Peyer's patch (tissue), 4 donors: ENCODE measurements at regions not wholly inside any gene's neighbourhood (a gene's known extent, or its start where the extent isn't known, plus 50 kb on each side); places are given as distances from the start of the nearest gene placed in this dataset.

Experiments used
- POLR2A ChIP-seq, 2 donors: fragments of 450-650 bp; IDR thresholded peaks; one replicate each; pipeline ENCODE4 v1.5.1; 2017; ENCODE audit warnings: antibody characterized with exemption in 2 of 2, mild to moderate bottlenecking in 2 of 2, moderate library complexity in 2 of 2
- TF ChIP-seq, protein P1 (sequence below), 6 experiments: fragments of 450-650 bp in 4 of 6; fragments of 200-600 bp in 2 of 6; sonication (generic) in 1 of 6; IDR thresholded peaks; one replicate each; pipeline ENCODE4 v1.5.1; 2017 to 2019; ENCODE audit warnings: antibody characterized with exemption in 6 of 6, mild to moderate bottlenecking in 3 of 6, moderate library complexity in 1 of 6

DNA sequence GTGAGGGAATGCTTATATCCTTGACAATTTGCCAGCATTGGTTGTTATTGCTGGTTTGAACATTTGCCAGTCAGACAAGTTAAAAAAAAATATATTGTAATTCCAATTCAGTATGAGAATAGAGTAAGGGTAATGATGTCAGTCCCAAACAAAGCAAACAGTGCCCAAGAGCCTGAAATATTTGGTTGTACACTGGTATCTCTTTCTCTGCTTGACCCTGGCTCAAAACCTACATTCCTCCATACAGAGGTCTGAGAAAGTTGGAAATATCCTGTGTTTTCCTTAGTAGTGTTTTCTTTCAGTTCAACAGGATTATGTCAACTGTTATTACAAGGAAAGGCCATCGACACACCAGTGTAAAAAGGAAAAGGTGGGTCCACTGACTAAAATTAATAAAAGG, 145.6 kb downstream of the MRPL39 start:
- TF ChIP-seq, protein P1, sequence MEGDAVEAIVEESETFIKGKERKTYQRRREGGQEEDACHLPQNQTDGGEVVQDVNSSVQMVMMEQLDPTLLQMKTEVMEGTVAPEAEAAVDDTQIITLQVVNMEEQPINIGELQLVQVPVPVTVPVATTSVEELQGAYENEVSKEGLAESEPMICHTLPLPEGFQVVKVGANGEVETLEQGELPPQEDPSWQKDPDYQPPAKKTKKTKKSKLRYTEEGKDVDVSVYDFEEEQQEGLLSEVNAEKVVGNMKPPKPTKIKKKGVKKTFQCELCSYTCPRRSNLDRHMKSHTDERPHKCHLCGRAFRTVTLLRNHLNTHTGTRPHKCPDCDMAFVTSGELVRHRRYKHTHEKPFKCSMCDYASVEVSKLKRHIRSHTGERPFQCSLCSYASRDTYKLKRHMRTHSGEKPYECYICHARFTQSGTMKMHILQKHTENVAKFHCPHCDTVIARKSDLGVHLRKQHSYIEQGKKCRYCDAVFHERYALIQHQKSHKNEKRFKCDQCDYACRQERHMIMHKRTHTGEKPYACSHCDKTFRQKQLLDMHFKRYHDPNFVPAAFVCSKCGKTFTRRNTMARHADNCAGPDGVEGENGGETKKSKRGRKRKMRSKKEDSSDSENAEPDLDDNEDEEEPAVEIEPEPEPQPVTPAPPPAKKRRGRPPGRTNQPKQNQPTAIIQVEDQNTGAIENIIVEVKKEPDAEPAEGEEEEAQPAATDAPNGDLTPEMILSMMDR (IDR thresholded peaks at IDR 0.05): no peak
- no peak for TF ChIP-seq POLR2A (IDR thresholded peaks at IDR 0.05)
